ENCODE measurements at regions not wholly inside any gene's neighbourhood (a gene's known extent, or its start where the extent isn't known, plus 50 kb on each side); places are given as distances from the start of the nearest gene placed in this dataset.

GRCh38 chr18:34953212-34953611 lies 88.0 kb upstream of the MAPRE2 start:
- no peak for TF ChIP-seq POLR2A (IDR thresholded peaks at IDR 0.05; ENCODE audit: low read length)
- no peak for TF ChIP-seq GATA1 (IDR thresholded peaks at IDR 0.05; ENCODE audit: low read depth, low read length)

Data from erythroblast (primary cell).